Esophagus muscularis mucosa (tissue), 3 donors: ENCODE measurements at regions not wholly inside any gene's neighbourhood (a gene's known extent, or its start where the extent isn't known, plus 50 kb on each side); places are given as distances from the start of the nearest gene placed in this dataset.

Source experiments
- POLR2AphosphoS5 ChIP-seq, 2 donors: sonication (generic); formaldehyde crosslinking; IDR thresholded peaks; one replicate each; pipeline ENCODE4 v1.6.1; 2017; ENCODE audit warnings: antibody characterized with exemption in 2 of 2
- TF ChIP-seq, protein P1 (sequence below), 3 experiments: fragments of 200-600 bp in 2 of 3; fragments of 450-650 bp in 1 of 3; sonication (generic) in 2 of 3; IDR thresholded peaks; one replicate each; pipeline ENCODE4 v1.5.1; 2017 to 2019; ENCODE audit warnings: antibody characterized with exemption in 3 of 3, mild to moderate bottlenecking in 2 of 3, moderate library complexity in 1 of 3

DNA sequence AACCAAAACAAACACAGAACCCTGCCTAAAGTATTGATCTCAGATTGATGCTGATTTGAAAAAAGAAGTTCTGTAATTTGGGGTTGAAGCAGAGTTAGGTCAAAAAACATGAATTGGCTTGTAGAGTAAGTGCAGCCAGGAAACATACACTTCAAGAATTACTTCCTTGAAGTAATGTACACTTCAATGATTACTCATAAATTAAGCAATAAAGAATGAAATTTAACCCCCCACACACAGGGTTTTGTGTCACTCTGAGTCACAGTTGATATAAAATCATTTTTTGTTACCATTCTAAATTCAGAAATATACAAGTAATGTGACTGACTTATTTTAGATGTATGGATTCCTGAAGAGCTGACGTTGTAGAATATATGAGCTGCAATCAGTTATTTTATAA lies 622.2 kb downstream of the POM121L12 start:
- TF ChIP-seq, protein P1, sequence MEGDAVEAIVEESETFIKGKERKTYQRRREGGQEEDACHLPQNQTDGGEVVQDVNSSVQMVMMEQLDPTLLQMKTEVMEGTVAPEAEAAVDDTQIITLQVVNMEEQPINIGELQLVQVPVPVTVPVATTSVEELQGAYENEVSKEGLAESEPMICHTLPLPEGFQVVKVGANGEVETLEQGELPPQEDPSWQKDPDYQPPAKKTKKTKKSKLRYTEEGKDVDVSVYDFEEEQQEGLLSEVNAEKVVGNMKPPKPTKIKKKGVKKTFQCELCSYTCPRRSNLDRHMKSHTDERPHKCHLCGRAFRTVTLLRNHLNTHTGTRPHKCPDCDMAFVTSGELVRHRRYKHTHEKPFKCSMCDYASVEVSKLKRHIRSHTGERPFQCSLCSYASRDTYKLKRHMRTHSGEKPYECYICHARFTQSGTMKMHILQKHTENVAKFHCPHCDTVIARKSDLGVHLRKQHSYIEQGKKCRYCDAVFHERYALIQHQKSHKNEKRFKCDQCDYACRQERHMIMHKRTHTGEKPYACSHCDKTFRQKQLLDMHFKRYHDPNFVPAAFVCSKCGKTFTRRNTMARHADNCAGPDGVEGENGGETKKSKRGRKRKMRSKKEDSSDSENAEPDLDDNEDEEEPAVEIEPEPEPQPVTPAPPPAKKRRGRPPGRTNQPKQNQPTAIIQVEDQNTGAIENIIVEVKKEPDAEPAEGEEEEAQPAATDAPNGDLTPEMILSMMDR (IDR thresholded peaks at IDR 0.05), result no peak
- TF ChIP-seq POLR2AphosphoS5 (IDR thresholded peaks at IDR 0.05), result no peak
